GM10266 (cell line): ENCODE measurements at regions not wholly inside any gene's neighbourhood (a gene's known extent, or its start where the extent isn't known, plus 50 kb on each side); places are given as distances from the start of the nearest gene placed in this dataset.
A peak's percentile ranks its signal among the peaks of the same experiment; 100 is the strongest.

Experiments
- DNase-seq: peaks from one replicate; pipeline ENCODE4 v3.0.0; 2012; ENCODE audit errors: extremely low spot score
- TF ChIP-seq, protein P1 (sequence below): IDR thresholded peaks from 2 replicates; pipeline ENCODE4 v1.5.1; 2012; ENCODE audit warnings: mild to moderate bottlenecking, low read depth; ENCODE audit not compliant: control insufficient read depth, insufficient read depth; ENCODE audit errors: missing control alignments

DNA sequence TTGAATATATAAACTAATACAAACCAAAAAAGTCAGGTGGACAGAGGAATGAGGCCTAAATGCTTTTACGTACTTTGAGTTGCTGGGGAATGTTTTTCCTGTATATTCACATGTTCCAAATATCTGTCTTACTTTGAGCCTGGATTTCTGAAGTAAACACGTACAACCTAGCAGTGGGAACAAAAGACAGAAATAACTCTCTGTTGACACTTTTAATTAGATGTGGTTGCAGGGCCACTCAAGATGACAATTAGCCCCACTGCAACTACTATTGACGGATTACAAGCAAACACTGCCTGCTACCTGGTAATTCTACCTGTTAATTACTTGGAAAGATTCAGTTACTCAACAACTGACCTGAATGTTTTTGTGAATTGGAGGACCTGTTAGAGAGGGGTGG lies 196.9 kb downstream of the TTLL7 start:
- TF ChIP-seq, protein P1, sequence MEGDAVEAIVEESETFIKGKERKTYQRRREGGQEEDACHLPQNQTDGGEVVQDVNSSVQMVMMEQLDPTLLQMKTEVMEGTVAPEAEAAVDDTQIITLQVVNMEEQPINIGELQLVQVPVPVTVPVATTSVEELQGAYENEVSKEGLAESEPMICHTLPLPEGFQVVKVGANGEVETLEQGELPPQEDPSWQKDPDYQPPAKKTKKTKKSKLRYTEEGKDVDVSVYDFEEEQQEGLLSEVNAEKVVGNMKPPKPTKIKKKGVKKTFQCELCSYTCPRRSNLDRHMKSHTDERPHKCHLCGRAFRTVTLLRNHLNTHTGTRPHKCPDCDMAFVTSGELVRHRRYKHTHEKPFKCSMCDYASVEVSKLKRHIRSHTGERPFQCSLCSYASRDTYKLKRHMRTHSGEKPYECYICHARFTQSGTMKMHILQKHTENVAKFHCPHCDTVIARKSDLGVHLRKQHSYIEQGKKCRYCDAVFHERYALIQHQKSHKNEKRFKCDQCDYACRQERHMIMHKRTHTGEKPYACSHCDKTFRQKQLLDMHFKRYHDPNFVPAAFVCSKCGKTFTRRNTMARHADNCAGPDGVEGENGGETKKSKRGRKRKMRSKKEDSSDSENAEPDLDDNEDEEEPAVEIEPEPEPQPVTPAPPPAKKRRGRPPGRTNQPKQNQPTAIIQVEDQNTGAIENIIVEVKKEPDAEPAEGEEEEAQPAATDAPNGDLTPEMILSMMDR, result no peak
- DNase-seq, result no peak

DNA sequence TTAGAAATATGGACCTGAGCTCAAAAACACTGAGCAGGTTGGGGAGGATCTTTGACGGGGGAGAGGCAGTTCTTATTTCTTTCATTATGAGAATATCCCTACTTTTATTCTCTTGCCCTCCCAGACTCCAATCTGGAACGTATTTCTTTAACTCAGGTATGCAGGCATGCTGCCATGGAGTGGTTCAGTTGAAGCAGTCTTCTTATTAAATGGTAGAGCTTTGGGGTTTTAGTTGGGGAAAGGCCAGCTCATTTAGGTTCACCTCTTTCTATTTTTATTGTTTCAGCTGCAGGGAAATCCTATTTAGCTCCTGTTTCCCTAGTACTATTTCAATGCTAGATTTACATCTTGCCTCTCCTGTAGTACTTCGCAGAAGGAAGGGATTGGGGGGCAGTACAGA lies 198.9 kb downstream of the TTLL7 start:
- TF ChIP-seq, protein P1, result no peak
- DNase-seq, result no peak

DNA sequence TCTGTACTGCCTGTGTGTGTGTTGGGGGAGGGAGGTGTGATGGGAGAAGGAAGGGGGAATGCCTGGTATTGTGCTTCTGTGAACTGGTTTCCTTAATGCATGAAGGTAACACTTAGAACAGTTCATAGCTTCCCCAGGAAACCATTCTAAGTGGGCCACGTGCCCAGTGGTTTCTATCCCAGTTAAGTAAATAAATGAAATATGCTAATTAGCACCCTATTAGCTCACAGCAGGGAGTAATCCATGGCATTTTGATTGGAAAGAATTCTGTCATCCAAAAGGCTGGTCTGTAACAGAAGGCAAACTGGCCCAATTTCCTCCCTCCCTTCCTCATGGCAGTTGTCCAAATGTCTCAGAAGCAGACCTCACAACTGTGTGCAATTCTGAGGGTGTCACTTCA lies 199.3 kb downstream of the TTLL7 start:
- TF ChIP-seq, protein P1, result no peak
- no peak for DNase-seq

DNA sequence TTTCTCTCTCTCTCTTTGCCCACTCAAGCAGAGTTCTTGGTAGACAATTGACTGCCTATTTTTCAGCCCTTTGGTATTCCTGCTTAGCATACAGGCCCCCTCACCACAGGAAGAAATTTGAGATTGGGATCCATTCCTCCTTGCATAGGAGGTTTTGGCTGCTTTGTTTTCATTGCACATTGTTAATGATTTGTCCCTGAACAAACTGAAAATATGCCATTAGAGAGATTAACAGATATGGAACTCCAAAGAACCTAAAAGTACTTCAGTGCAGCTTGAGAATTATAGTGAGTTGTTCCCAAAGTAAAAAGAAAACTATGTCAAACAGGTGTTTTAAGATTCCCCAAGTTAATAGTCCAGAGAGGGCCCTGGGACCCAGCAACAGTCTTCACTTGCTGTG lies 200.0 kb downstream of the TTLL7 start:
- DNase-seq, result no peak
- TF ChIP-seq, protein P1, result no peak

DNA sequence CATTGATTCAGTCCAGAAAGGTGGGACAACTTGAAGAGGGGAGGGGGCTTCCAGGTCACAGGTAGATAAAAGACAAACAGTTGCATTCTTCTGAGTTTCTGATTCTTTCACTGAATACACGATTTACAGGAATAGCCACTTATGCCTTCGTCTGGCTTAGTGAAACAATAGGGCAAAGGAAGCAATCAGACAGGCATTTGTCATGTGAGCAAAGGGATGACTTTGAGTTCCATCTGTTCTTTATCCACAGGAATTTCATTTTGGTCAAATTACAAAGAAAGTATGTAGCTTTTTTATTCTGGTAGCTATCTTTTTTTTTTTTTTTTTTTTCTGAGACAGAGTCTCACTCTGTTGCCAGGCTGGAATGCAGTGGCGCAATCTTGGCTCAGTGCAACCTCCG lies 202.5 kb downstream of the TTLL7 start:
- no peak for DNase-seq
- TF ChIP-seq, protein P1, result no peak

DNA sequence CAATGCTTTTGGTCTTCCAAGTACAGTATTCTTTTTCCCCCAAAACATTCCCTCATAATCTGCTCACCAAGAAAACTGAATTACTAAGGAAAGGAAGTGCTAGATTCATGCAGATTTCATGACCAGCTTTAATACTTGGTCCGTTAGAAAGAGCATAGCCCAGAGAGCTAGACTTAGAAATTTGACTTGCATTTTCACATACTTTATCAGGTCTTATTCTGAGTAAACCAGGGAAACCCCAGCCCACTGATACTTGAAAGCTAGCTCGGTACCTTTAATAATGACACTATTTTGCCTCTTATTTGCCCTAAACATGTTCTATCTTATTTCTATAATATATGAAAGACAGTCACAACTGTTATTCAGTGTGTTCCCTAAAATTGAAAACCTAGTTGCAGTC lies 204.5 kb downstream of the TTLL7 start:
- DNase-seq, result peak; percentile 6
- TF ChIP-seq, protein P1, result no peak

DNA sequence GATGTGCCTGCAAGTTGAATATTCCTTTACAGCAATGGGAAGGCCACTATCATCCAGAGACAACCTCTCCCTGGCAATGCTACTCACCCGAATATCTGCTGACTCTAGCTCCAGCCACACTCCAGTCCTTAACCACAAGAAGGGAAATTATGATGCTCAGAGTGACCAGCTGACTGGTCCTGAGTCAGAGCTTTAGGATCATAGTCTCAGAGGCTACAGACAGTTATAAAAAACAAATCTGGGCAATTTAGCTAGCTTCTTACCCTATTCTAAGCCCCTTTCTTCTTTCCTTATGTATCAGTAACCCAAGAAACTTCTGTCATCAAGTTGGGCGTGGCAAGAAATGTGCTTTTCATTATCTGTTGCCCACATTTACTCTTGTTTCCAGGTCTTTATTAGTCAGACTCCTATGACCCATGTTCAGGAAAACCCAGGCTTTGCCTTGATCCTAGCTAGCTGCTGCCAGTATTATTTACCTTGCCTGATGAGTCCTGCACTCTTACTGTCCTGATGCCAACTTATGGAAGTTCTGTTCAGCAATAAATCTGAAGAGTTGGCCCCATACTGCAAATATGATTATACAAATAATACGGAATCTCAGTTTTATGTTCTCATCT lies 207.0 kb downstream of the TTLL7 start:
- TF ChIP-seq, protein P1, result no peak

More for the DNA sequence above, 207.0 kb downstream of the TTLL7 start:
- DNase-seq, result no peak
